Epithelial cell of esophagus (primary cell): ENCODE measurements at regions not wholly inside any gene's neighbourhood (a gene's known extent, or its start where the extent isn't known, plus 50 kb on each side); places are given as distances from the start of the nearest gene placed in this dataset.
A peak's percentile ranks its signal among the peaks of the same experiment; 100 is the strongest.

Source experiments
- DNase-seq: peaks from one replicate; pipeline ENCODE4 v3.0.0; 2010; ENCODE audit warnings: low read depth
- H3K4me3 ChIP-seq: 2 replicates; pipeline ENCODE4 v1.5.1; 2011; ENCODE audit warnings: mild to moderate bottlenecking, low read length, control low read depth
- TF ChIP-seq, protein P1 (sequence below): IDR thresholded peaks from 2 replicates; pipeline ENCODE4 v1.5.1; 2011; ENCODE audit warnings: low read depth, mild to moderate bottlenecking, low read length, control low read depth, inconsistent platforms; ENCODE audit not compliant: insufficient read depth; ENCODE audit errors: missing control alignments

DNA sequence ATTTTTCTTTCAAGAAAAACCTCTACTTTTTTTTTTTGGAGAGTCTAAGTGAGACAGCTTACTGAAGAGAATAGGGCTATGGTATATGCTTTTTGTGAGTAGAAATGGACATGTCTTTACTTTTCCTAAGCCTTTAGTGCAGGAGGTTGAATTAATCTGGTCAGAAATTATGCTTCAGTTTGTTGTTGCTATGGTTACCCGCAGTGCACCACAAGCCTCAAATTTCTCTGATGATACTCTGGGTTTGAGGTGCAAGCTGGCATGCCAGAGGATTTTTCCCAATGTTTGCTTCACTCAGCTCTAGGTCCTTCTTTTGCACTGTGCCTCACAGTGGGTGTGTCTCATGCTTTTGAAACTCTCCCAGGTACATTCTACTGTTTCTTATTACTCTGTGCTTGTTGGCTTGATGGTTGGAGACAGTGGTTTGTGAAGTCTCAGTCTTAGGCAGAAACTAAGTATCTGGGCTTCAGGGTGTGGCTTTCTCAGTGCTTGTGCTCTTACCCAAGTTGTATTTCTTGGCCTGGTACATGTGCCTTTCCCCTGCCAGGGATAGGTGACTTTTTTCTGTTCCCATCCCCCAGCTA, 278.3 kb downstream of the RBM43 start:
- TF ChIP-seq, protein P1, sequence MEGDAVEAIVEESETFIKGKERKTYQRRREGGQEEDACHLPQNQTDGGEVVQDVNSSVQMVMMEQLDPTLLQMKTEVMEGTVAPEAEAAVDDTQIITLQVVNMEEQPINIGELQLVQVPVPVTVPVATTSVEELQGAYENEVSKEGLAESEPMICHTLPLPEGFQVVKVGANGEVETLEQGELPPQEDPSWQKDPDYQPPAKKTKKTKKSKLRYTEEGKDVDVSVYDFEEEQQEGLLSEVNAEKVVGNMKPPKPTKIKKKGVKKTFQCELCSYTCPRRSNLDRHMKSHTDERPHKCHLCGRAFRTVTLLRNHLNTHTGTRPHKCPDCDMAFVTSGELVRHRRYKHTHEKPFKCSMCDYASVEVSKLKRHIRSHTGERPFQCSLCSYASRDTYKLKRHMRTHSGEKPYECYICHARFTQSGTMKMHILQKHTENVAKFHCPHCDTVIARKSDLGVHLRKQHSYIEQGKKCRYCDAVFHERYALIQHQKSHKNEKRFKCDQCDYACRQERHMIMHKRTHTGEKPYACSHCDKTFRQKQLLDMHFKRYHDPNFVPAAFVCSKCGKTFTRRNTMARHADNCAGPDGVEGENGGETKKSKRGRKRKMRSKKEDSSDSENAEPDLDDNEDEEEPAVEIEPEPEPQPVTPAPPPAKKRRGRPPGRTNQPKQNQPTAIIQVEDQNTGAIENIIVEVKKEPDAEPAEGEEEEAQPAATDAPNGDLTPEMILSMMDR, result no peak

GRCh38 chr2:150981826-150982225, 279.8 kb downstream of the RBM43 start:
- no peak overlapping the region for H3K4me3 ChIP-seq
- TF ChIP-seq, protein P1, result no peak
- DNase-seq, result no peak

More for the DNA sequence above, 278.3 kb downstream of the RBM43 start:
- H3K4me3 ChIP-seq, result no peak overlapping the region
- DNase-seq, result peak; percentile 18

GRCh38 chr2:150978053-150978452, 283.6 kb downstream of the RBM43 start:
- no peak for DNase-seq
- TF ChIP-seq, protein P1, result no peak
- H3K4me3 ChIP-seq, result no peak overlapping the region

- no peak overlapping the region for H3K4me3 ChIP-seq
- TF ChIP-seq, protein P1, result no peak
- DNase-seq, result peak; percentile 18
Observed at GRCh38 chr2:150977296-150977695, 284.4 kb downstream of the RBM43 start.

GRCh38 chr2:150976604-150977003, 285.1 kb downstream of the RBM43 start:
- TF ChIP-seq, protein P1, result no peak
- H3K4me3 ChIP-seq, result no peak overlapping the region
- DNase-seq, result no peak

- no peak for DNase-seq
- TF ChIP-seq, protein P1, result no peak
- H3K4me3 ChIP-seq, result no peak overlapping the region
Observed at GRCh38 chr2:150974864-150975263, 286.8 kb downstream of the RBM43 start.

- no peak for DNase-seq
- TF ChIP-seq, protein P1, result no peak
- H3K4me3 ChIP-seq, result no peak overlapping the region
Observed at GRCh38 chr2:150974234-150974633, 287.4 kb downstream of the RBM43 start.
